ENCODE measurements at regions not wholly inside any gene's neighbourhood (a gene's known extent, or its start where the extent isn't known, plus 50 kb on each side); places are given as distances from the start of the nearest gene placed in this dataset.
"Not testable (repeated sequence)": the region's sequence is repeated elsewhere in the genome, so short reads cannot be mapped to it uniquely, and the experiment has no call there.

DNA sequence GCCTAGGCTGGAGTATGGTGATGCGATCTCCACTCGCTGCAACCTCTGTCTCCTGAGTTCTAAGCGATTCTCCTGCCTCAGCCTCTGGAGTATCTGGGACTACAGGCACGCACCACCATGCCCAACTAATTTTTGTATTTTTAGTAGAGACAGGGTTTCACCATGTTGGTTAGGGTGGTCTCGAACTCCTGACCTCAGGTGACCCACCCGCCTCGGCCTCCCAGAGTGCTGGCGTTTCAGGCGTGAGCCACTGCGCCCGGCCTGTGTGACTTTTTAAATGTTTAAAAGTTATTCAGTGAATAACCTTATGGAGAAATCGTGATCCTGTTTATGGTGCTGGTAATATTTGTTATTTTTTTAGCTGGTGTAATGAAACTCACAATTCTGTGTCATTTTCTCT is 304.6 kb downstream of the PCDH7 start:
- not testable (repeated sequence) for TF ChIP-seq CTCF, EZH2 (IDR thresholded peaks at IDR 0.05)

All from neural progenitor cell (in vitro differentiated cells).